DND-41 (cell line): ENCODE measurements at regions not wholly inside any gene's neighbourhood (a gene's known extent, or its start where the extent isn't known, plus 50 kb on each side); places are given as distances from the start of the nearest gene placed in this dataset.

Experiments used
- ATAC-seq: fragments of 200-7000 bp; cut with Tn5 transposase; 3 replicates; pipeline ENCODE4 v1.9.1; 2021; ENCODE audit warnings: low read depth; ENCODE audit not compliant: insufficient read depth
- DNase-seq: peaks from one replicate; pipeline ENCODE4 v3.0.0-alpha.2; 2020
- H2AFZ ChIP-seq: 2 replicates; pipeline ENCODE4 v1.6.0; 2012; ENCODE audit warnings: low read depth, low read length
- H3K27ac ChIP-seq: 2 replicates; pipeline ENCODE4 v1.5.1; 2012; ENCODE audit warnings: low read length, inconsistent platforms
- H3K27me3 ChIP-seq: fragments of 200-600 bp; sonication (generic); 2 replicates; pipeline ENCODE4 v1.6.0; 2012; ENCODE audit warnings: low read length, mild to moderate bottlenecking, inconsistent platforms; ENCODE audit not compliant: insufficient read depth, poor library complexity
- H3K36me3 ChIP-seq: 2 replicates; pipeline ENCODE4 v1.5.1; 2012; ENCODE audit warnings: low read length, inconsistent platforms; ENCODE audit not compliant: insufficient read depth
- H3K4me1 ChIP-seq: 2 replicates; pipeline ENCODE4 v1.5.1; 2012; ENCODE audit warnings: mild to moderate bottlenecking, low read length; ENCODE audit not compliant: insufficient read depth
- H3K4me2 ChIP-seq: 2 replicates; pipeline ENCODE4 v1.6.0; 2012; ENCODE audit warnings: mild to moderate bottlenecking, moderate library complexity, low read length, inconsistent platforms; ENCODE audit not compliant: insufficient read depth
- H3K4me3 ChIP-seq, 2 experiments: fragments of 200-600 bp in 1 of 2; shearing (Covaris generic) in 1 of 2; 2 replicates each; pipeline ENCODE4 v1.5.1; 2012 to 2016; ENCODE audit warnings: inconsistent platforms in 2 of 2, low read length in 2 of 2, mild to moderate bottlenecking in 2 of 2, low read depth in 1 of 2, moderate library complexity in 1 of 2
- H3K79me2 ChIP-seq: 2 replicates; pipeline ENCODE4 v1.6.0; 2012; ENCODE audit warnings: low read length, inconsistent platforms; ENCODE audit not compliant: insufficient read depth
- H3K9ac ChIP-seq: 2 replicates; pipeline ENCODE4 v1.6.0; 2012; ENCODE audit warnings: low read depth, mild to moderate bottlenecking, inconsistent platforms, low read length, moderate library complexity
- H3K9me3 ChIP-seq: 2 replicates; pipeline ENCODE4 v1.5.1; 2012; ENCODE audit warnings: low read length, moderate library complexity, mild to moderate bottlenecking, inconsistent platforms; ENCODE audit not compliant: insufficient read depth, severe bottlenecking
- H4K20me1 ChIP-seq: 2 replicates; pipeline ENCODE4 v1.6.0; 2012; ENCODE audit warnings: low read length; ENCODE audit not compliant: insufficient read depth
- EZH2 ChIP-seq: IDR thresholded peaks from 3 replicates; pipeline ENCODE4 v1.6.1; 2012; ENCODE audit warnings: borderline replicate concordance, low read depth, mild to moderate bottlenecking, moderate library complexity, low read length, inconsistent platforms; ENCODE audit not compliant: severe bottlenecking
- TF ChIP-seq, protein P1 (sequence below): IDR thresholded peaks from 2 replicates; pipeline ENCODE4 v1.5.1; 2012; ENCODE audit warnings: borderline replicate concordance, low read length, moderate library complexity, mild to moderate bottlenecking; ENCODE audit not compliant: poor library complexity, severe bottlenecking; ENCODE audit errors: extremely low read depth

DNA sequence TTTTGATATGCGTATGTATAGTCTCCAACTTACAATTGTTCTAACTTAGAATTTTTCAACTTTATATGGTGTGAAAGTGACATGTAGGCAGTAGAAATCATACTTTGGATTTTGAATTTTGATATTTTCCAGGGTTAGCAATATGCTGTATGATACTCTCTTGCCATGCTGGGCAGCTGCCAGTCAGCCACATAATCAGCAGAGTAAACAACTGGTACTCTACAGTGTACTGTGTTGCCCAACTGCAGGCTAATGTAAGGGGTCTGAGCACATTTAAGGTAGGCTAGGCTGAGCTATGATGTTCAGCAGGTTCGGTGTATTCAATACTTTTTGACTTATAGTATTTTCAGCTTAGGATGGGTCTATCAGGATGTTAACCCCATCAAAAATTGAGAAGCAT lies 52.0 kb upstream of the RYK start:
- DNase-seq (no peak), ATAC-seq (no peak)

DNA sequence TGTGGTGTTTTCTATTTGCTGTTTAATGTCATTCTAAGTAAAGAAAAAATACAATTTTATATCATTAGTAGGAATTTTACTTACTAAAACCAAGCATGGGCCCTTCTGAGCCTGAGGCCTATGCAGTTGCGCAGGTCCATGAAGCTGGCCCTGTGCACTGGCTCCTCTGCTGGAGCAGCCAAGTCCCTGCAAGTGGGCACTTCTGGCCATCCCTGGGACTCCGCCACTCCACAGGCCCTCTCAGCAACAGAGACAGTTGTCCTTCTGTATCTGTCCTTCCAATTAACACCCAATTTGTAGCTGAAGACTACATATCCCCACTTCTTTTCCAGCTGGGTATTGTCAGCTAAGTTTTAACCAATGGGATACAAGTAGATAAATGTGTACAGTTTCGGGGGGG lies 49.9 kb upstream of the RYK start:
- Histone ChIP-seq H3K27ac (no peak overlapping the region), H2AFZ (no peak overlapping the region), H3K4me2 (no peak overlapping the region), H4K20me1 (no peaks in the 10 kb centered on the region), H3K27me3 (no peaks in the 10 kb centered on the region), H3K9me3 (no peaks in the 10 kb centered on the region), H3K4me3 (no peak overlapping the region), H3K36me3 (no peaks in the 10 kb centered on the region), H3K9ac (no peak overlapping the region), H3K4me1 (no peaks in the 10 kb centered on the region), H3K79me2 (no peaks in the 10 kb centered on the region)
- DNase-seq (no peak), ATAC-seq (0 out of 3 replicates have a peak, but pooled peaks have one; percentile 42)
- TF ChIP-seq EZH2: no peak
- TF ChIP-seq, protein P1, sequence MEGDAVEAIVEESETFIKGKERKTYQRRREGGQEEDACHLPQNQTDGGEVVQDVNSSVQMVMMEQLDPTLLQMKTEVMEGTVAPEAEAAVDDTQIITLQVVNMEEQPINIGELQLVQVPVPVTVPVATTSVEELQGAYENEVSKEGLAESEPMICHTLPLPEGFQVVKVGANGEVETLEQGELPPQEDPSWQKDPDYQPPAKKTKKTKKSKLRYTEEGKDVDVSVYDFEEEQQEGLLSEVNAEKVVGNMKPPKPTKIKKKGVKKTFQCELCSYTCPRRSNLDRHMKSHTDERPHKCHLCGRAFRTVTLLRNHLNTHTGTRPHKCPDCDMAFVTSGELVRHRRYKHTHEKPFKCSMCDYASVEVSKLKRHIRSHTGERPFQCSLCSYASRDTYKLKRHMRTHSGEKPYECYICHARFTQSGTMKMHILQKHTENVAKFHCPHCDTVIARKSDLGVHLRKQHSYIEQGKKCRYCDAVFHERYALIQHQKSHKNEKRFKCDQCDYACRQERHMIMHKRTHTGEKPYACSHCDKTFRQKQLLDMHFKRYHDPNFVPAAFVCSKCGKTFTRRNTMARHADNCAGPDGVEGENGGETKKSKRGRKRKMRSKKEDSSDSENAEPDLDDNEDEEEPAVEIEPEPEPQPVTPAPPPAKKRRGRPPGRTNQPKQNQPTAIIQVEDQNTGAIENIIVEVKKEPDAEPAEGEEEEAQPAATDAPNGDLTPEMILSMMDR: peak; percentile 14

More for the DNA sequence above, 52.0 kb upstream of the RYK start:
- Histone ChIP-seq H3K4me2 (no peak overlapping the region), H3K27ac (no peak overlapping the region), H3K4me1 (no peaks in the 10 kb centered on the region), H3K4me3 (no peak overlapping the region), H3K9me3 (no peaks in the 10 kb centered on the region), H3K79me2 (no peaks in the 10 kb centered on the region), H3K27me3 (no peaks in the 10 kb centered on the region), H4K20me1 (no peaks in the 10 kb centered on the region), H3K36me3 (no peaks in the 10 kb centered on the region), H3K9ac (no peak overlapping the region), H2AFZ (no peak overlapping the region)
- TF ChIP-seq, protein P1: no peak
- TF ChIP-seq EZH2: no peak
